ENCODE measurements at regions not wholly inside any gene's neighbourhood (a gene's known extent, or its start where the extent isn't known, plus 50 kb on each side); places are given as distances from the start of the nearest gene placed in this dataset.

- no peak for TF ChIP-seq CTCF (conservative IDR thresholded peaks at IDR 0.05 in 1 of 2, IDR thresholded peaks at IDR 0.05 in 1 of 2; ENCODE audit: extremely low read depth in 1 of 2, insufficient read depth in 1 of 2, low read depth in 1 of 2, low read length in 2 of 2)
- no peak for TF ChIP-seq EZH2 (IDR thresholded peaks at IDR 0.05; ENCODE audit: borderline replicate concordance, low read length)
Observed at GRCh38 chr5:106262395-106262794, 1408.3 kb downstream of the EFNA5 start.

Data from mammary epithelial cell (primary cell).